Nephron (organoid): ENCODE measurements at regions not wholly inside any gene's neighbourhood (a gene's known extent, or its start where the extent isn't known, plus 50 kb on each side); places are given as distances from the start of the nearest gene placed in this dataset.
A peak's percentile ranks its signal among the peaks of the same experiment; 100 is the strongest.

ENCODE experiments used
- H3K27ac Mint-ChIP-seq, 3 experiments: 2 replicates each; pipeline ENCODE4 v1.8.0; 2020; ENCODE audit warnings: mixed read lengths in 3 of 3, mild to moderate bottlenecking in 2 of 3, moderate library complexity in 1 of 3
- H3K27me3 Mint-ChIP-seq: 2 replicates; pipeline ENCODE4 v1.8.0; 2021; ENCODE audit warnings: low read depth, mild to moderate bottlenecking, moderate library complexity, mixed read lengths
- H3K36me3 Mint-ChIP-seq: 2 replicates; pipeline ENCODE4 v1.8.0; 2020; ENCODE audit warnings: low read depth, mixed read lengths
- H3K4me1 Mint-ChIP-seq: 2 replicates; pipeline ENCODE4 v1.8.0; 2020; ENCODE audit warnings: mixed read lengths
- H3K4me3 Mint-ChIP-seq, 3 experiments: 2 replicates each; pipeline ENCODE4 v1.8.0; 2020; ENCODE audit warnings: mild to moderate bottlenecking in 3 of 3, mixed read lengths in 3 of 3, moderate library complexity in 2 of 3
- H3K9me3 Mint-ChIP-seq: 2 replicates; pipeline ENCODE4 v1.8.0; 2020; ENCODE audit warnings: mixed read lengths
- TF ChIP-seq, protein P1 (sequence below), 3 experiments: fragments of 200-600 bp; sonication (generic); IDR thresholded peaks; one replicate each; pipeline ENCODE4 v1.5.0; 2021; ENCODE audit warnings: antibody characterized with exemption in 3 of 3; ENCODE audit not compliant: unreplicated experiment in 3 of 3

DNA sequence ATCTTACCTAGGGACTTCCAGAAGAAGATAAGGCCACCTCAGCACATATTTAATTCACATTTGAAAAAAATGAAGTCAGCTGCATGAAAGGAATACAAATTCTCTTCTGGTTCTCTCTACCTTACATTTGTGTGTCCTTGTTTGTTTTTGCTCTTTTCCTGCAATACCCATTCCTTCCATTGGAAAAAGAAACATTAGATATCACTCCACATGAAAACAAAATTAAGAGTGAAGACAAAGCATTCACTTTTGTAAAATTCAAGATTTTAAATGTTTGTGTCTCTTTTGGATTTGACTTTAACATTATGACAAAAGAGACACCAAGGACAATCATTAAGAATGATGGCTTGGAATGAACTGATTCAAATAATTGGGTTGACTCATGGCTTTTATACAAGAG lies 1351.8 kb downstream of the FSTL5 start:
- Mint-ChIP-seq H3K36me3 (no peaks in the 10 kb centered on the region), H3K4me3 (no peak overlapping the region), H3K27ac (no peak overlapping the region), H3K4me1 (peaks cover 5% of the 10 kb centered on the region), H3K9me3 (no peaks in the 10 kb centered on the region), H3K27me3 (no peaks in the 10 kb centered on the region)
- TF ChIP-seq, protein P1, sequence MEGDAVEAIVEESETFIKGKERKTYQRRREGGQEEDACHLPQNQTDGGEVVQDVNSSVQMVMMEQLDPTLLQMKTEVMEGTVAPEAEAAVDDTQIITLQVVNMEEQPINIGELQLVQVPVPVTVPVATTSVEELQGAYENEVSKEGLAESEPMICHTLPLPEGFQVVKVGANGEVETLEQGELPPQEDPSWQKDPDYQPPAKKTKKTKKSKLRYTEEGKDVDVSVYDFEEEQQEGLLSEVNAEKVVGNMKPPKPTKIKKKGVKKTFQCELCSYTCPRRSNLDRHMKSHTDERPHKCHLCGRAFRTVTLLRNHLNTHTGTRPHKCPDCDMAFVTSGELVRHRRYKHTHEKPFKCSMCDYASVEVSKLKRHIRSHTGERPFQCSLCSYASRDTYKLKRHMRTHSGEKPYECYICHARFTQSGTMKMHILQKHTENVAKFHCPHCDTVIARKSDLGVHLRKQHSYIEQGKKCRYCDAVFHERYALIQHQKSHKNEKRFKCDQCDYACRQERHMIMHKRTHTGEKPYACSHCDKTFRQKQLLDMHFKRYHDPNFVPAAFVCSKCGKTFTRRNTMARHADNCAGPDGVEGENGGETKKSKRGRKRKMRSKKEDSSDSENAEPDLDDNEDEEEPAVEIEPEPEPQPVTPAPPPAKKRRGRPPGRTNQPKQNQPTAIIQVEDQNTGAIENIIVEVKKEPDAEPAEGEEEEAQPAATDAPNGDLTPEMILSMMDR (IDR thresholded peaks at IDR 0.05; ENCODE audit: unreplicated experiment in 3 of 3) = no peak

DNA sequence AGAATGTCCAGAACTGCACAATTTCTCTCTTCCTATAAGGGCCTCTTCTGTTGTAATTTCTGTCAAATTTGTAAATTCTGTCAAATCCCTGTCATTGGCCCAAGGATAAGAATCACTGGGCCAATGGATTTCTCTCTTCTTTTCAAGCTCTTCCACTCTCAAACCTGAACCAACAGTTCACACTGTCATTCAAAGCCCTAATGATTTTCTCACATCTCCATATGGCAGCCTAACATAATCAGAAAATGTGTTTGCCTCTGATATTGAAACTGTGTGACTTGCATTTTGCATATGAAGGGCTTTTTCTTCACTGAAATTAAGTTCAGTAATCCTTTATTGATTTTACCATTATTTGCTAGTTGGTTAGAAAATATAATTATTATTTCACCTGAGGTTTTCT lies 1349.1 kb downstream of the FSTL5 start:
- Mint-ChIP-seq H3K4me1 (peaks cover 5% of the 10 kb centered on the region), H3K27me3 (no peaks in the 10 kb centered on the region), H3K4me3 (no peak overlapping the region), H3K36me3 (no peaks in the 10 kb centered on the region), H3K9me3 (peaks cover 3% of the 10 kb centered on the region), H3K27ac (no peak overlapping the region)
- TF ChIP-seq, protein P1 (IDR thresholded peaks at IDR 0.05; ENCODE audit: unreplicated experiment in 3 of 3) = no peak

DNA sequence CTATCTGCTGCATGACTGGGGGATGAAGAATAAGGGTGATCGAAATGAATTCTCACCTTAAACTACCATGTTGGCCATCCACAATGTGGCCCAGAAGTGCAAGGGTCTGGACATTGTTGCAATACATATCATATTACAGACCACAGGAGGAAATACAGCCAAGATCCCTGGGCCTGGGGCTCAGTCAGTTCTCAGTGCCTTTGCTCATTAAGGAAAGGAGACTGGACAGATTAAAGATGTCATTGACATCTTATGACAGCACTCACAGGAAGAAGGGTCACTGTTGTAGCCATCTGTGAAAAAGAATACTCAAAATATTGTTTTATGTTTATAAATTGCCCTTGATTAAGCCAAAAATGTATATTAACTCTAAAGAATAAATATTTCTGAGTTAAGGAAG lies 1345.2 kb downstream of the FSTL5 start:
- no peaks in the 10 kb centered on the region for H3K36me3 Mint-ChIP-seq
- H3K27ac Mint-ChIP-seq = no peak overlapping the region
- H3K4me3 Mint-ChIP-seq = no peak overlapping the region
- TF ChIP-seq, protein P1 (IDR thresholded peaks at IDR 0.05; ENCODE audit: unreplicated experiment in 3 of 3) = no peak
- no peaks in the 10 kb centered on the region for H3K4me1 Mint-ChIP-seq
- H3K27me3 Mint-ChIP-seq = no peaks in the 10 kb centered on the region
- peaks cover 11% of the 10 kb centered on the region for H3K9me3 Mint-ChIP-seq

DNA sequence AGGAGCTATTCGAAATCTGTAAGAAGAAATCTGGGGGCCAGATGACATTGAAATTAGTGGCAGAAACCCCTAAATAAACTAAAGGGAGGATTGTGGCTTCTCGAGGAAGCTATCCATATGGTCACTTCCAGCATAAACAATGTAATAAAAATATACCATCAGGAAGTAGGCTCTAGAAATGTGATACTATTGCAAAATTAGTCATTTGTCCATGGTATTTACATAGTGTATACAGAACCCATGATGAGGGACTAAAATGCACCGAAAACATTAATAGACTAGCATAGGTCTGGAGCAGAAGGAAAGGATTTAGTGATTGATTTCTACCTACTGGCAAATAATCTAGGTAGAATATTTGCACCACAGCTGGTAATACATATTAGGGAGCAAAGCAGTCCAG lies 1344.0 kb downstream of the FSTL5 start:
- Mint-ChIP-seq H3K36me3 (no peaks in the 10 kb centered on the region), H3K9me3 (peaks cover 11% of the 10 kb centered on the region), H3K4me3 (no peak overlapping the region), H3K27me3 (no peaks in the 10 kb centered on the region), H3K27ac (peak overlapping the region; percentile 29 to 61 (median 39)), H3K4me1 (no peaks in the 10 kb centered on the region)
- TF ChIP-seq, protein P1 (IDR thresholded peaks at IDR 0.05; ENCODE audit: unreplicated experiment in 3 of 3) = no peak

DNA sequence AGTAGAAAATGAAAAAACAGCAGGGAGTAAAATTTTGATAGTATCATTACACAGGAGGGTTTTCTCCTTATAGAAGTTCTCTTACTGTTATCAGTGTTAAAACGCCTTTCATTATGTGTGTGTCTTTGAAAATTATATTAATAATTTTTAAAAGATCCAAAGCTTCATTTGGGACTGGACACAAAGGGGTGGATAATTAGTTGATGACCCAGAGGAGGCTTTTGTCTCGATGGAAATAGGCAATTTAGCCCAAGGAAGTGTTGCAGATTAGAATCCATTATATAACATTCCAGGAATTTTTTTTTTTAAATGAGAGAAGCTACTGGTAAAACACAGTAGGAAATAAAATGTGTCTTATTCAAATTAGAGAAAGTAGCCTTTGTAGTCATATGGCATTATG lies 1339.3 kb downstream of the FSTL5 start:
- Mint-ChIP-seq H3K27me3 (no peaks in the 10 kb centered on the region), H3K36me3 (no peaks in the 10 kb centered on the region), H3K4me1 (no peaks in the 10 kb centered on the region), H3K4me3 (no peak overlapping the region), H3K27ac (no peak overlapping the region), H3K9me3 (peaks cover 13% of the 10 kb centered on the region)
- TF ChIP-seq, protein P1 (IDR thresholded peaks at IDR 0.05; ENCODE audit: unreplicated experiment in 3 of 3) = no peak

DNA sequence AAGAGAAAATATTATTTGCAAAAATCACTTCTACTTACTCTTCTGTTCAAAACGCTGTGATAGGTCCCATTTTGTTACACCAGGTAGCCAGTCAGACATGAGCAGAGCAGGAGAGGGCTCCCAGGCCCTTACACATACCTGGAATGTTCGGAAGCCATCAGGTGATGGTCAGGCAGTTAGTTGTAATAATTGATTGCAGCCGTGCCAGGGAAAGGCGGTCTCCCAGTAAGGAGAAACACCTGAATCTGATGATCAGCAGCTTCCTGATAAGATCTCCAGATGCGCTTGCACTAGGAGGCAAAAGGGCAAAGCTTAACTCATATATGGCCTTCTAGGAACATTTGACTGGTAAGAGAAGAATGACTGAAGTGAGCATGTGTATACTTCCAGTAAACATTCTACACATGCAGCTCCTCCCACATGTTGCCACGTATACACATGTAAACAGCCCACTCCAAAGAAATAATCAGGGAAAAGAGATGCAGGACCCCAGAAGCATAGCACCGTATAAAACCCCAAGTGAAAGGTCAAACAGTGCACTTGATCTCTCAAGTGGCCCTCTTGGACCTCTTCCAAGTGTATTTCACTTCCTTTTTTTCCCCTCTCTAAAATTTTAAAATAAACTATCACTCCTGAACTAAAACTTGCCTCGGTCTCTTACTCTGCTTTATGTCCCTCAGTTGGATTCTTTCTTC lies 1338.0 kb downstream of the FSTL5 start:
- H3K36me3 Mint-ChIP-seq = no peaks in the 10 kb centered on the region
- H3K9me3 Mint-ChIP-seq = peaks cover 12% of the 10 kb centered on the region

More for the DNA sequence above, 1338.0 kb downstream of the FSTL5 start:
- no peaks in the 10 kb centered on the region for H3K27me3 Mint-ChIP-seq
- no peaks in the 10 kb centered on the region for H3K4me1 Mint-ChIP-seq
- no peak overlapping the region for H3K27ac Mint-ChIP-seq
- TF ChIP-seq, protein P1 (IDR thresholded peaks at IDR 0.05; ENCODE audit: unreplicated experiment in 3 of 3) = no peak
- no peak overlapping the region for H3K4me3 Mint-ChIP-seq
